CD14-positive monocyte (primary cell): ENCODE measurements at regions not wholly inside any gene's neighbourhood (a gene's known extent, or its start where the extent isn't known, plus 50 kb on each side); places are given as distances from the start of the nearest gene placed in this dataset.

ENCODE experiments used
- DNase-seq, 3 donors: peaks; one replicate each; pipeline ENCODE4 v3.0.0-alpha.2; 2011 to 2022
- H2AFZ ChIP-seq: 2 replicates; pipeline ENCODE4 v1.6.0; 2012; ENCODE audit warnings: mild to moderate bottlenecking, low read depth, low read length, inconsistent platforms; ENCODE audit not compliant: insufficient read depth, poor library complexity, severe bottlenecking
- H3K27ac ChIP-seq, 2 donors: 1 replicate in 1 of 2; 2 replicates in 1 of 2; pipeline ENCODE4 v1.5.1; 2012 to 2013; ENCODE audit warnings: low read length in 2 of 2, control low read depth in 1 of 2, inconsistent platforms in 1 of 2, low read depth in 1 of 2, mild to moderate bottlenecking in 1 of 2
- H3K27me3 ChIP-seq, 2 donors: one replicate each; pipeline versions ENCODE4 v1.6.0 to v1.6.1; 2011 to 2013; ENCODE audit warnings: low read length in 2 of 2; ENCODE audit not compliant: control insufficient read depth in 2 of 2, insufficient read depth in 2 of 2
- H3K36me3 ChIP-seq, 2 donors: replicated peaks in 1 of 2; 1 replicate in 1 of 2; 2 replicates in 1 of 2; pipeline versions ENCODE4 v1.5.1 to v1.6.1; 2012 to 2013; ENCODE audit warnings: low read length in 2 of 2, control low read depth in 1 of 2, inconsistent platforms in 1 of 2, mild to moderate bottlenecking in 1 of 2; ENCODE audit not compliant: insufficient read depth in 2 of 2, control insufficient read depth in 1 of 2
- H3K4me1 ChIP-seq, 2 donors: 1 replicate in 1 of 2; 2 replicates in 1 of 2; pipeline versions ENCODE4 v1.5.1 to v1.6.1; 2012 to 2013; ENCODE audit warnings: low read length in 2 of 2, control low read depth in 1 of 2, inconsistent platforms in 1 of 2, mild to moderate bottlenecking in 1 of 2, moderate library complexity in 1 of 2; ENCODE audit not compliant: insufficient read depth in 2 of 2, control insufficient read depth in 1 of 2
- H3K4me2 ChIP-seq: replicated peaks from 2 replicates; pipeline ENCODE3; 2012; ENCODE audit warnings: low read length, moderate library complexity, mild to moderate bottlenecking; ENCODE audit not compliant: poor library complexity, severe bottlenecking; ENCODE audit errors: extremely low read depth
- H3K4me3 ChIP-seq, 3 experiments: fragments of 200-600 bp in 1 of 3; sonication (generic) in 1 of 3; replicated peaks in 1 of 3; 1 replicate in 2 of 3; 2 replicates in 1 of 3; pipeline ENCODE4 v1.5.1; 2011 to 2013; ENCODE audit warnings: low read length in 3 of 3, mild to moderate bottlenecking in 3 of 3, control low read depth in 2 of 3, low read depth in 2 of 3, inconsistent platforms in 1 of 3, moderate library complexity in 1 of 3
- H3K79me2 ChIP-seq: 2 replicates; pipeline ENCODE4 v1.6.0; 2012; ENCODE audit warnings: mild to moderate bottlenecking, control low read depth, inconsistent platforms, low read length, moderate library complexity; ENCODE audit not compliant: insufficient read depth
- H3K9ac ChIP-seq: 2 replicates; pipeline ENCODE4 v1.6.0; 2017; ENCODE audit warnings: low read length, mild to moderate bottlenecking; ENCODE audit not compliant: insufficient read depth, poor library complexity, severe bottlenecking
- H3K9me3 ChIP-seq, 2 donors: replicated peaks in 1 of 2; 1 replicate in 1 of 2; 2 replicates in 1 of 2; pipeline versions ENCODE4 v1.5.1 to v1.6.1; 2012 to 2013; ENCODE audit warnings: low read length in 2 of 2, control low read depth in 1 of 2; ENCODE audit not compliant: control insufficient read depth in 1 of 2, insufficient read depth in 1 of 2
- H4K20me1 ChIP-seq: 2 replicates; pipeline ENCODE4 v1.6.0; 2012; ENCODE audit warnings: mild to moderate bottlenecking, low read length, control low read depth, moderate library complexity; ENCODE audit not compliant: insufficient read depth
- H3K27ac Mint-ChIP-seq, 7 donors: one replicate each; pipeline ENCODE4 v1.8.0; 2020; ENCODE audit warnings: mild to moderate bottlenecking in 7 of 7, mixed read lengths in 7 of 7, moderate library complexity in 6 of 7, inconsistent platforms in 2 of 7
- H3K27me3 Mint-ChIP-seq, 3 donors: one replicate each; pipeline ENCODE4 v1.8.0; 2021 to 2022; ENCODE audit warnings: low read depth in 3 of 3, mild to moderate bottlenecking in 3 of 3, mixed read lengths in 3 of 3, moderate library complexity in 3 of 3, inconsistent platforms in 1 of 3
- H3K36me3 Mint-ChIP-seq, 2 donors: one replicate each; pipeline ENCODE4 v1.8.0; 2020; ENCODE audit warnings: mixed read lengths in 2 of 2, inconsistent platforms in 1 of 2, mild to moderate bottlenecking in 1 of 2
- H3K4me1 Mint-ChIP-seq: one replicate; pipeline ENCODE4 v1.8.0; 2020; ENCODE audit warnings: mild to moderate bottlenecking, mixed read lengths
- H3K4me3 Mint-ChIP-seq, 2 donors: one replicate each; pipeline ENCODE4 v1.8.0; 2020; ENCODE audit warnings: mild to moderate bottlenecking in 2 of 2, mixed read lengths in 2 of 2, moderate library complexity in 1 of 2
- H3K9me3 Mint-ChIP-seq, 7 donors: one replicate each; pipeline ENCODE4 v1.8.0; 2020 to 2022; ENCODE audit warnings: mixed read lengths in 7 of 7, mild to moderate bottlenecking in 6 of 7, moderate library complexity in 6 of 7, inconsistent platforms in 2 of 7
- CTCF ChIP-seq: fragments of 200-600 bp; IDR thresholded peaks from one replicate; pipeline ENCODE4 v1.8.0; 2022; ENCODE audit warnings: antibody characterized with exemption, mild to moderate bottlenecking
- WGBS: methylation state at CpG from one replicate; pipeline ENCODE4 v1.1.5; 2013; ENCODE audit warnings: missing lambda C conversion rate; ENCODE audit not compliant: insufficient coverage; 5-methylcytosine and 5-hydroxymethylcytosine counted together
- intact Hi-C, 2 donors: fragments of 100-400 bp; cut with micrococcal nuclease; formaldehyde crosslinking; loops; one replicate each; pipeline versions ENCODE4 v1.15.0 to v1.15.1; 2023

- no peak for TF ChIP-seq CTCF
- Histone ChIP-seq H3K4me3 (no peak overlapping the region), H3K27ac (no peak overlapping the region), H3K9ac (no peak overlapping the region), H3K4me1 (peaks cover 5 to 10% of the 10 kb centered on the region in 2 donors), H3K79me2 (no peaks in the 10 kb centered on the region), H3K27me3 (no peaks in the 10 kb centered on the region), H3K36me3 (no peaks in the 10 kb centered on the region), H3K9me3 (no peaks in the 10 kb centered on the region), H2AFZ (no peak overlapping the region), H3K4me2 (no peak overlapping the region), H4K20me1 (no peaks in the 10 kb centered on the region)
- no peak overlapping the region for H3K27ac Mint-ChIP-seq
- peaks cover 0 to 6% (median 4%) of the 10 kb centered on the region in 7 donors for H3K9me3 Mint-ChIP-seq
- H3K4me1 Mint-ChIP-seq: peaks cover 10% of the 10 kb centered on the region
- H3K27me3 Mint-ChIP-seq: peaks cover 0 to 5% (median 0%) of the 10 kb centered on the region in 3 donors
- no peak overlapping the region for H3K4me3 Mint-ChIP-seq
- no peak for DNase-seq
- H3K36me3 Mint-ChIP-seq: no peaks in the 10 kb centered on the region
- intact Hi-C loops: no loop called here
These were observed 325.2 kb downstream of the MFSD1 start for GRCh38 chr3:159127021-159127392.

GRCh38 chr3:159128628-159129027 lies 326.8 kb downstream of the MFSD1 start:
- Histone ChIP-seq H3K9ac (no peak overlapping the region), H3K79me2 (no peaks in the 10 kb centered on the region), H3K4me1 (peaks cover 5 to 10% of the 10 kb centered on the region in 2 donors), H3K36me3 (no peaks in the 10 kb centered on the region), H3K4me3 (no peak overlapping the region), H3K27me3 (no peaks in the 10 kb centered on the region), H3K9me3 (no peaks in the 10 kb centered on the region), H3K4me2 (peak overlapping the region; percentile 5), H3K27ac (no peak overlapping the region), H2AFZ (no peak overlapping the region), H4K20me1 (no peaks in the 10 kb centered on the region)
- Mint-ChIP-seq H3K36me3 (no peaks in the 10 kb centered on the region), H3K9me3 (peaks cover 0 to 6% (median 4%) of the 10 kb centered on the region in 7 donors), H3K4me1 (peaks cover 10% of the 10 kb centered on the region), H3K27me3 (peaks cover 0 to 5% (median 0%) of the 10 kb centered on the region in 3 donors), H3K4me3 (no peak overlapping the region), H3K27ac (peak overlapping the region in 4 of 7 donors; percentile 26 to 84 (median 42))
- DNase-seq: peak; percentile 1 to 36 (median 4)
- intact Hi-C loops: no loop called here
- WGBS: 23% methylated on average over 2 of the region's 3 CpGs
- no peak for TF ChIP-seq CTCF
